ENCODE measurements at regions not wholly inside any gene's neighbourhood (a gene's known extent, or its start where the extent isn't known, plus 50 kb on each side); places are given as distances from the start of the nearest gene placed in this dataset.

- TF ChIP-seq CTCF (IDR thresholded peaks at IDR 0.05; ENCODE audit: borderline replicate concordance, extremely low read depth, low read length, poor library complexity, severe bottlenecking) (no peak), EZH2 (IDR thresholded peaks at IDR 0.05; ENCODE audit: borderline replicate concordance, low read depth, low read length, severe bottlenecking) (no peak)
These were observed 55.1 kb upstream of the ZCCHC13 start for GRCh38 chrX:74248889-74249288.
